HCT116 (cell line): ENCODE measurements at regions not wholly inside any gene's neighbourhood (a gene's known extent, or its start where the extent isn't known, plus 50 kb on each side); places are given as distances from the start of the nearest gene placed in this dataset.

Experiments
- ATAC-seq: fragments of 200-7000 bp; cut with Tn5 transposase; 2 replicates; pipeline ENCODE4 v1.9.1; 2020; ENCODE audit warnings: mild to moderate bottlenecking, moderate library complexity
- BruUV-seq: library from RNA; stranded (reverse); fragments of 400-500 nt; replicated peaks from 2 replicates; lab custom pipeline; 2021; lab: Mats Ljungman, UMichigan
- CTCF ChIA-PET: fragments of 300-600 bp; sonication (Branson Sonifier 250); formaldehyde crosslinking; loops from one replicate; lab custom pipeline; 2021; ENCODE audit warnings: antibody characterized with exemption; lab: Charles Lee
- POLR2A ChIA-PET: fragments of 300-600, 350-600 bp; sonication (Branson Sonifier 250); formaldehyde crosslinking; loops from one replicate; lab custom pipeline; 2021; ENCODE audit warnings: antibody characterized with exemption; lab: Charles Lee
- RAD21 ChIA-PET, 2 experiments: fragments of 300-600 bp; sonication (Branson Sonifier 250); formaldehyde crosslinking; loops; one replicate each; lab custom pipeline; 2023; ENCODE audit warnings: low total read pairs in 2 of 2; ENCODE audit not compliant: uncharacterized antibody in 2 of 2, unreplicated experiment in 2 of 2, low non-redundant PET in 1 of 2; lab: Charles Lee
- DNase-seq: peaks from one replicate; pipeline ENCODE4 v3.0.0-alpha.2; 2010; ENCODE audit warnings: low read depth, low spot score
- H2AFZ ChIP-seq: fragments of 200-600 bp; shearing (Covaris generic), sonication (generic); 2 replicates; pipeline ENCODE4 v1.6.1; 2017; ENCODE audit warnings: low read depth, mixed run types, mixed read lengths, antibody characterized with exemption, low read length; ENCODE audit not compliant: poor library complexity, severe bottlenecking
- H3K27ac ChIP-seq: 2 replicates; pipeline ENCODE4 v1.5.1; 2012; ENCODE audit warnings: low read depth, low read length
- H3K27me3 ChIP-seq: fragments of 200-600 bp; sonication (generic); 2 replicates; pipeline ENCODE4 v1.6.1; 2016; ENCODE audit warnings: mixed run types, low read length, mixed read lengths; ENCODE audit not compliant: insufficient read depth
- H3K36me3 ChIP-seq, 2 experiments: fragments of 200-500 bp in 1 of 2; fragments of 200-600 bp in 1 of 2; sonication (Bioruptor generic) in 1 of 2; sonication (generic) in 1 of 2; 2 replicates each; pipeline versions ENCODE4 v1.5.1 to v1.6.1; 2014 to 2016; ENCODE audit warnings: low read length in 2 of 2, inconsistent platforms in 1 of 2, mixed read lengths in 1 of 2, mixed run types in 1 of 2; ENCODE audit not compliant: insufficient read depth in 2 of 2, control insufficient read depth in 1 of 2
- H3K4me1 ChIP-seq, 2 experiments: fragments of 200-600 bp in 1 of 2; sonication (generic) in 1 of 2; 2 replicates each; pipeline versions ENCODE4 v1.5.1 to v1.6.1; 2012 to 2017; ENCODE audit warnings: low read length in 2 of 2, inconsistent platforms in 1 of 2, mild to moderate bottlenecking in 1 of 2, mixed read lengths in 1 of 2, mixed run types in 1 of 2, moderate library complexity in 1 of 2; ENCODE audit not compliant: insufficient read depth in 2 of 2, control insufficient read depth in 1 of 2
- H3K4me2 ChIP-seq: fragments of 200-600 bp; sonication (generic); 2 replicates; pipeline ENCODE4 v1.6.1; 2017; ENCODE audit warnings: mixed run types, low read length, mixed read lengths
- H3K4me3 ChIP-seq, 2 experiments: fragments of 200-600 bp in 1 of 2; sonication (generic) in 1 of 2; replicated peaks in 1 of 2; 2 replicates each; pipeline ENCODE4 v1.5.1; 2011 to 2016; ENCODE audit warnings: low read length in 2 of 2, control low read depth in 1 of 2, low read depth in 1 of 2, mild to moderate bottlenecking in 1 of 2, mixed read lengths in 1 of 2, mixed run types in 1 of 2
- H3K79me2 ChIP-seq: fragments of 200-600 bp; sonication (generic); 2 replicates; pipeline ENCODE4 v1.6.1; 2017; ENCODE audit warnings: mild to moderate bottlenecking, mixed run types, low read length, moderate library complexity, mixed read lengths; ENCODE audit not compliant: insufficient read depth
- H3K9ac ChIP-seq: fragments of 200-600 bp; sonication (generic); 2 replicates; pipeline ENCODE4 v1.6.1; 2016; ENCODE audit warnings: low read length, mixed read lengths
- H3K9me2 ChIP-seq: fragments of 200-600 bp; sonication (generic), shearing (Covaris generic); 2 replicates; pipeline ENCODE4 v1.6.1; 2017; ENCODE audit warnings: mixed run types, mild to moderate bottlenecking, moderate library complexity; ENCODE audit not compliant: insufficient read depth
- H3K9me3 ChIP-seq, 2 experiments: fragments of 200-500 bp in 1 of 2; fragments of 200-600 bp in 1 of 2; sonication (Bioruptor generic) in 1 of 2; sonication (generic) in 1 of 2; 2 replicates each; pipeline ENCODE4 v1.6.1; 2014 to 2017; ENCODE audit warnings: low read length in 2 of 2, mixed read lengths in 2 of 2, inconsistent platforms in 1 of 2, low read depth in 1 of 2, mild to moderate bottlenecking in 1 of 2, mixed run types in 1 of 2, moderate library complexity in 1 of 2; ENCODE audit not compliant: control insufficient read depth in 1 of 2, insufficient read depth in 1 of 2
- H4K20me1 ChIP-seq: fragments of 200-600 bp; sonication (generic), shearing (Covaris generic); 2 replicates; pipeline ENCODE4 v1.6.1; 2017; ENCODE audit warnings: mixed run types, mild to moderate bottlenecking, moderate library complexity; ENCODE audit not compliant: insufficient read depth
- CEBPB ChIP-seq: IDR thresholded peaks from 2 replicates; pipeline ENCODE4 v1.6.1; 2012; ENCODE audit warnings: low read depth
- CTCF ChIP-seq, 3 experiments: fragments of 200-600 bp in 1 of 3; sonication (generic) in 1 of 3; IDR thresholded peaks in 2 of 3; conservative IDR thresholded peaks in 1 of 3; 2 replicates each; pipeline ENCODE4 v1.5.1; 2012 to 2017; ENCODE audit warnings: low read depth in 2 of 3, low read length in 2 of 3, antibody characterized with exemption in 1 of 3, borderline replicate concordance in 1 of 3, control low read depth in 1 of 3, mild to moderate bottlenecking in 1 of 3, mixed read lengths in 1 of 3, mixed run types in 1 of 3, moderate library complexity in 1 of 3; ENCODE audit not compliant: insufficient read depth in 1 of 3
- EGR1 ChIP-seq: IDR thresholded peaks from 2 replicates; pipeline ENCODE4 v1.6.1; 2012; ENCODE audit warnings: low read depth
- ELF1 ChIP-seq: IDR thresholded peaks from 2 replicates; pipeline ENCODE4 v1.6.1; 2012; ENCODE audit warnings: low read depth, borderline replicate concordance
- EZH2 ChIP-seq: fragments of 200-600 bp; sonication (generic); IDR thresholded peaks from 2 replicates; pipeline ENCODE4 v1.6.1; 2017; ENCODE audit warnings: antibody characterized with exemption, mixed run types
- EZH2phosphoT487 ChIP-seq: fragments of 200-600 bp; IDR thresholded peaks from 2 replicates; pipeline ENCODE4 v1.6.1; 2018; ENCODE audit warnings: antibody characterized with exemption, borderline replicate concordance
- JUND ChIP-seq: IDR thresholded peaks from 2 replicates; pipeline ENCODE4 v1.6.1; 2012
- POLR2A ChIP-seq: IDR thresholded peaks from 2 replicates; pipeline ENCODE4 v1.7.0; 2011; ENCODE audit warnings: borderline replicate concordance; ENCODE audit not compliant: insufficient read depth, insufficient read length; ENCODE audit errors: extremely low read depth
- POLR2AphosphoS5 ChIP-seq: IDR thresholded peaks from 2 replicates; pipeline ENCODE4 v1.6.1; 2011; ENCODE audit warnings: mild to moderate bottlenecking, low read depth, low read length, moderate library complexity
- RAD21 ChIP-seq: IDR thresholded peaks from 2 replicates; pipeline ENCODE4 v1.6.1; 2012; ENCODE audit warnings: low read depth, mild to moderate bottlenecking
- REST ChIP-seq: IDR thresholded peaks from 2 replicates; pipeline ENCODE4 v1.6.1; 2012; ENCODE audit warnings: low read depth
- SIN3A ChIP-seq: IDR thresholded peaks from 2 replicates; pipeline ENCODE4 v1.6.1; 2012; ENCODE audit warnings: low read depth
- SP1 ChIP-seq: IDR thresholded peaks from 2 replicates; pipeline ENCODE4 v1.6.1; 2012; ENCODE audit warnings: low read depth
- SRF ChIP-seq: IDR thresholded peaks from 2 replicates; pipeline ENCODE4 v1.6.1; 2012; ENCODE audit warnings: low read depth
- TCF7L2 ChIP-seq: IDR thresholded peaks from 2 replicates; pipeline ENCODE4 v1.7.0; 2011; ENCODE audit warnings: borderline replicate concordance, inconsistent platforms; ENCODE audit not compliant: insufficient read depth, insufficient read length; ENCODE audit errors: extremely low read depth
- YY1 ChIP-seq: IDR thresholded peaks from 2 replicates; pipeline ENCODE4 v1.6.1; 2011; ENCODE audit warnings: low read length, low read depth, moderate library complexity, mild to moderate bottlenecking; ENCODE audit not compliant: insufficient replicate concordance; ENCODE audit errors: extremely low read depth
- ZBTB33 ChIP-seq: IDR thresholded peaks from 2 replicates; pipeline ENCODE4 v1.6.1; 2011; ENCODE audit warnings: mild to moderate bottlenecking, low read length, moderate library complexity; ENCODE audit not compliant: insufficient replicate concordance; ENCODE audit errors: extremely low read depth
- ZFX ChIP-seq: fragments of 450-650 bp; IDR thresholded peaks from 2 replicates; pipeline ENCODE4 v1.6.1; 2017
- intact Hi-C: fragments of 100-400 bp; cut with micrococcal nuclease; formaldehyde crosslinking; loops from 2 replicates; pipeline ENCODE4 v1.10.0; 2022
- TF ChIP-seq, protein P1 (sequence below): IDR thresholded peaks from 2 replicates; pipeline ENCODE4 v1.6.1; 2012

GRCh38 chr12:76263696-76264095 is 84.5 kb downstream of the BBS10 start:
- intact Hi-C loops, result no loop called here
- no peak for TF ChIP-seq RAD21
- TF ChIP-seq EZH2, result no peak
- no peak for TF ChIP-seq EZH2phosphoT487
- no peak for TF ChIP-seq ZBTB33
- TF ChIP-seq JUND, result no peak
- no peak for TF ChIP-seq POLR2AphosphoS5
- TF ChIP-seq, protein P1, sequence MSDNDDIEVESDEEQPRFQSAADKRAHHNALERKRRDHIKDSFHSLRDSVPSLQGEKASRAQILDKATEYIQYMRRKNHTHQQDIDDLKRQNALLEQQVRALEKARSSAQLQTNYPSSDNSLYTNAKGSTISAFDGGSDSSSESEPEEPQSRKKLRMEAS, result no peak
- TF ChIP-seq ZFX, result no peak
- no peak for TF ChIP-seq YY1
- no peak for TF ChIP-seq CEBPB
- no peak for TF ChIP-seq SP1
- TF ChIP-seq SIN3A, result no peak
- TF ChIP-seq CTCF (IDR thresholded peaks at IDR 0.05 in 2 of 3, conservative IDR thresholded peaks at IDR 0.05 in 1 of 3; ENCODE audit: borderline replicate concordance in 1 of 3, insufficient read depth in 1 of 3, low read depth in 2 of 3, low read length in 2 of 3), result no peak
- no peak for TF ChIP-seq POLR2A
- no peak for TF ChIP-seq REST
- no peak for TF ChIP-seq EGR1
- no peak for TF ChIP-seq SRF
- TF ChIP-seq TCF7L2, result no peak
- TF ChIP-seq ELF1, result no peak
- no peak for ATAC-seq
- Histone ChIP-seq H3K9me2 (no peaks in the 10 kb centered on the region), H3K9ac (no peak overlapping the region), H3K79me2 (no peaks in the 10 kb centered on the region), H3K27ac (no peak overlapping the region), H3K4me2 (no peak overlapping the region), H4K20me1 (no peaks in the 10 kb centered on the region), H2AFZ (no peak overlapping the region), H3K4me1 (no peaks in the 10 kb centered on the region; a peak in 1 of 4 replicates), H3K9me3 (no peaks in the 10 kb centered on the region), H3K36me3 (no peaks in the 10 kb centered on the region), H3K4me3 (no peak overlapping the region), H3K27me3 (no peaks in the 10 kb centered on the region)
- ChIA-PET CTCF (no interaction called here), RAD21 (no interaction called here), POLR2A (no interaction called here)
- no TSS peak for BruUV-seq
- DNase-seq, result no peak
